H54 (cell line): ENCODE measurements at regions not wholly inside any gene's neighbourhood (a gene's known extent, or its start where the extent isn't known, plus 50 kb on each side); places are given as distances from the start of the nearest gene placed in this dataset.
"Not testable (repeated sequence)": the region's sequence is repeated elsewhere in the genome, so short reads cannot be mapped to it uniquely, and the experiment has no call there.

Experiments
- DNase-seq: peaks from one replicate; pipeline ENCODE4 v3.0.0; 2011; ENCODE audit warnings: low spot score, mixed read lengths; ENCODE audit not compliant: insufficient read length
- FAIRE-seq: peaks from 3 replicates; lab custom pipeline; 2011; peaks lifted over from hg19 to GRCh38; lab: Jason Lieb, UNC
- POLR2A ChIP-seq: IDR thresholded peaks from 2 replicates; pipeline ENCODE4 v1.6.1; 2011; ENCODE audit warnings: low read depth, mild to moderate bottlenecking, low read length

DNA sequence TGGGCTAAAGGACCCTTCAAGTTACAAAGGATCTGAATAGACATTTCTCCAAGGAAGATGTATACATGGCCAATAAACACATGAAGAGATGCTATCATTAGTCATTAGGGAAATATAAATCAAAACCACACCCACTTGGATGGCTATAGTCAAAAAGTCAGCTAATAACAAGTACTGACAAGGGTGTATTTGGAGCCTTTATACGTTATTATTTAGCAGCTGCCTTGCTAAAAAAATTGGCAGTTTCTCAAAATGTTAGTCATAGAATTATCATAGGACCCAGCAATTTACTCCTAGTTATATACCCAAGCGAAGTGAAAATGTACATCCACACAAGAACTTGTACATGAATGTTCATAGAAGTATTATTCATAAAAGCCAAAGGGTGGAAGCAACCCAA lies 112.7 kb upstream of the DUSP21 start:
- no peak for DNase-seq

GRCh38 chrX:44723426-44723825 lies 120.4 kb upstream of the DUSP21 start:
- DNase-seq, result no peak
- no peak for TF ChIP-seq POLR2A
- FAIRE-seq, result no peak

More for the DNA sequence above, 112.7 kb upstream of the DUSP21 start:
- TF ChIP-seq POLR2A, result no peak
- no peak for FAIRE-seq

DNA sequence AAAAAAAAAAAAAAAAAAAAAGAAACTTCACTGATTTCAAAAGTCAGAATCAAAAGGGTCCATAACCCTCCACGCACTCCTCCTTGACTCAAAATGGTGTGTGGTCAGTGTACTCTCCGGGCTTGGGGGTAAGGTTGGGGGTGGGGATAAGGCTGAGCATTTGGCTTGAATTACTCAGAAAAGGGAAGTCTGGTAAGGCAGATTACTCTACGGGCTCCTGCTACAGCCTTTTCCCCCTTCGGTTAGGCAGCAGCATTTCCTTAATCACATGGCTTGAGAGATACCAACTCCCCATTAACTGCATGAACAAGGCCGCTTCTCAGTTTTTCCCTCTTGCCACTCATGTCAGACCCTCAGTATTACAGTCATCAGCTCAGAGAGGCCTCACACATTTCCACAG lies 135.4 kb upstream of the DUSP21 start:
- FAIRE-seq (no peak), DNase-seq (no peak)
- no peak for TF ChIP-seq POLR2A

DNA sequence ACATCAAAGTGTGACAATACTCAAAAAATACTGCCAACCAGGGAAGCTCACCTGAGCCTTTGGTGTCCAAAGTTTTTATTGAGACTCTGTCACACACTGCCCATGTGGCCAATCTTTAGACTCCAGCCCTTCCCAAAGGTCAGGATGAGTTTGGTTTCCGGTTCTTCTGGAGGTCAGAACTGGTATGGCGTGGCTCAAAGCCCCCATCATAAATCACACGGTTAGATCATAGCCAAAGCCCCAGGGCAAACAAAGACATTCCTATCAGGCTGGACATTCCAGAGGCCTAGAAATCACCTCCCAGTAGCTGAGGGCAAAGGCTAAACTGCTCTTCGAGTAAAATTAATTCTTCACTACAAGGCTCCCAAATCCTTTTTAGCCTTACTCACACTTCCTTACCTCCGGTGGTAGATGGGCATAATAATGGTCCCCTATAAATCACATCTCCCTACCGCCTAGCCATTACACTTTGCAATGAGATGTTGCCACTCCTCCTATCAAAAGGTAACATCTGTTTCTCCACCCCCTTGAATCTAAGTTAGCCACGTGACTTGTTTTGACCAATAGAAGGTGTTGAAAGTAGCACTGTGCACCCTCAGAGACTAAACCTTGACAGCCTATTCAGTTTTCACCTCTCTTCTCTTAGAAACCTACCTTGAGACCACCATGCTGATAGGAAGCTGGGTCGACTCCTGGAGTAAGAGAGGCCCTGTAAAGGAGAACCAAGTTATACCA lies 137.8 kb upstream of the DUSP21 start:
- no peak for DNase-seq
- no peak for TF ChIP-seq POLR2A
- no peak for FAIRE-seq

GRCh38 chrX:44698357-44698756 lies 145.5 kb upstream of the DUSP21 start:
- no peak for DNase-seq
- TF ChIP-seq POLR2A, result no peak
- no peak for FAIRE-seq

DNA sequence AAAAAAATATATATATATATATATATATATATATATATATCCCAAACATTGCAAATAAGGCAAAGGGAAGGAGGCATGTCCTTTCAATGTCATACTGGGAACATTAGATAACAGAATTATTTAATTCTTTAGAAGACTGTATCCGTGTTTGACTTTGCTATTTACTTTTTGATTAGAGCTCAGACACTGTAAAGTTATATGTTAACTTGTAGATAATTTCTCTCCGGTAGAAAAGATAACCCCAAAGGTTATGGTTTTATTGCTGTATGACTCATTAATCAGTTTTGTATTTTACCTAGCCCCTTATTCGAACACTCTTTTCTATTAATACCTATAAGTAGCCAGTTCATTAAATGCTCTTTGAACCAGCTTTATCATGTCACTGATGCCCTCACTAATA lies 150.6 kb upstream of the DUSP21 start:
- DNase-seq (no peak), FAIRE-seq (no peak)
- no peak for TF ChIP-seq POLR2A

DNA sequence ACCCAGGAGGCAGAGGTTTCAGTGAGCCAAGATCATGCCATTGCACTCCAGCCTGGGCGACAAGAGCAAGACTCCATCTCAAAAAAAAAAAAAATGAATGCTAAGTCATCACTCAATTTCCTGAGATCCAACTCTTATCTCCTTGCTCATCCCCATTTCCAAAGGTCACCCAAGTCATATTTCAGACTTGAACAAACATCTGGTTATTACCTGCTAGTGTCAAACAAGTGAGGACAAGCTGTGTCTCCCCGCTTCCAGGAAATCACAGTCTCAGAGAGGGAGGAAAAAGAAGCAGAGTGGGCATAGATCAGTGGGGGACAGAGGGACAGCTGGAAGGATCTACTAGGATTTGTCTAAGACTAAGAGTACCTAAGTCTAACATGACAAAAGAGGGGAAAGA lies 147.5 kb upstream of the FUNDC1 start:
- no peak for TF ChIP-seq POLR2A
- no peak for DNase-seq
- no peak for FAIRE-seq

GRCh38 chrX:44675362-44676024 lies 132.8 kb upstream of the FUNDC1 start:
- peak; percentile 12 for DNase-seq
- no peak for FAIRE-seq
- no peak for TF ChIP-seq POLR2A

- FAIRE-seq (no peak), DNase-seq (no peak)
- TF ChIP-seq POLR2A, result no peak
Measured at GRCh38 chrX:44674906-44675305, 132.2 kb upstream of the FUNDC1 start.

- DNase-seq, result no peak
- no peak for TF ChIP-seq POLR2A
- FAIRE-seq, result no peak
Measured at GRCh38 chrX:44669626-44670025, 127.0 kb upstream of the FUNDC1 start.

DNA sequence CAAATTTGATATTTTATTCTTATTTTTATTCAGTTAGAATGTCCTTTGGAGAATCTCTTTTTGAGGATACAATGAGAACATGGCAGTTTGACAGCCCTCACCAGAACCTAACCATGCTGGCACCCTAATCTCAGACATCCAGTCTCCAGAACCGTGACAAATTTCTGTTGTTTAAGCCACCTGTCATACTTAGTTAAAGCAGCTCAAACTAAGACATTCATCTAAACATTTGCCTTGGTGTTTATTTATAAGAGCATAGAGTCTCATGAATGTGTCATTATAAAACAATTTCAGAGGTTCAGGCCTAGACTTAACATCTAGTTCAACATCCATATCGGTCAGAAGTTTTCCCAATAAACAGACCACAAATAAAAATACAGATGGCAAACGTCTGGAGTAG lies 125.1 kb upstream of the FUNDC1 start:
- DNase-seq (no peak), FAIRE-seq (no peak)
- no peak for TF ChIP-seq POLR2A

DNA sequence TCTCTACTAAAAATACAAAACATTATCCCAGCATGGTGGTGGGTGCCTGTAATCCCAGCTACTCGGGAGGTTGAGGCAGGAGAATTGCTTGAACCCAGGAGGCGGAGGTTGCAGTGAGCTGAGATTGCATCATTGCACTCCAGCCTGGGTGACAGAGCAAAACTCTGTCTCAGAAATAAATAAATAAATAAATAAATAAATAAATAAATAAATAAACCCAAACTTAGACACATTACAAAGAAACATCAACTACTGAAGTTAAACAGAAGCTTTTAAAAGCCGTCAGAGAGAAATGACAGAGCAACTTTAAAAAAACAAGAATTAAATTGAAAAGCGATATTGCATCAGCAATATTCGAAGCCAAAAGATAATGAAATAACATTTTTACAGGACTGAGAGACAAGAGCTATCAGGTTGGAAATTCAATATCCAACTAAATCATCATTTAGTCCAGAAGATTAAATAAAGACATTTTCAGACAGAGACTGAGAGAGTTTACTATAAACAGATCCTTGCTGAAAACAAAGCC lies 115.1 kb upstream of the FUNDC1 start:
- not testable (repeated sequence) for FAIRE-seq

GRCh38 chrX:44651358-44651757 lies 108.7 kb upstream of the FUNDC1 start:
- TF ChIP-seq POLR2A, result no peak
- no peak for DNase-seq
- no peak for FAIRE-seq

More for the DNA sequence above, 115.1 kb upstream of the FUNDC1 start:
- not testable (repeated sequence) for DNase-seq

DNA sequence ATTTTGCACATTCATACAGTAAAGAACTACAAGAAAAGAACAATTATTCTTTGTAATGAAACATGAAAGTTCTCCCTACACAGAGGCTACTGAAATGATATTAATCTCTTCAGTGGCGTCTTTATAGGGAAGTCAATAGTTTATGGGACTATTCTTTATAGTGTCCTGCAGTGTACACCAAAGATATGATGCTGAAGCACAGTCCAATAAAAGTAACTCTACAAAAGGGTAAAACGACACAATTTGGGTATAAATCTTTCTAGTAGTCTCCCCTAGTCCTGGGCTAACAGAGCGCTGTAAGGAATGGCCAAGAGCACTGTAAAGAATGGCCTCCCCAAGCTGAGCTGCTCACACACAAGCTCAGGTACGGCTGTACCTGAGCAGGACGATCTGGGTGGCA lies 101.1 kb upstream of the FUNDC1 start:
- no peak for TF ChIP-seq POLR2A
- FAIRE-seq (no peak), DNase-seq (no peak)

GRCh38 chrX:44637282-44637681 lies 94.6 kb upstream of the FUNDC1 start:
- DNase-seq, result no peak
- FAIRE-seq, result no peak
- TF ChIP-seq POLR2A, result no peak
